GM20431 (cell line): ENCODE measurements at regions not wholly inside any gene's neighbourhood (a gene's known extent, or its start where the extent isn't known, plus 50 kb on each side); places are given as distances from the start of the nearest gene placed in this dataset.
"Not testable (repeated sequence)": the region's sequence is repeated elsewhere in the genome, so short reads cannot be mapped to it uniquely, and the experiment has no call there.

Experiments used
- in situ Hi-C: fragments of 300-500 bp; cut with MseI, MboI; formaldehyde crosslinking; loops from one replicate; pipeline ENCODE4 v1.15.0; 2020; ENCODE audit warnings: low sequenced_read_pairs; ENCODE audit not compliant: unreplicated experiment

GRCh38 chr1:38586993-38587646 lies 272.5 kb downstream of the RRAGC start:
- in situ Hi-C loops: no loop called here

GRCh38 chr1:38585971-38586370 lies 273.6 kb downstream of the RRAGC start:
- in situ Hi-C loops: no loop called here

- in situ Hi-C loops: no loop called here
Measured at GRCh38 chr1:38585460-38585859, 274.1 kb downstream of the RRAGC start.

GRCh38 chr1:38584448-38585355 lies 274.9 kb downstream of the RRAGC start:
- in situ Hi-C loops: no loop called here

- in situ Hi-C loops: not testable (repeated sequence)
Measured at GRCh38 chr1:38583287-38583686, 276.3 kb downstream of the RRAGC start.

GRCh38 chr1:38581396-38581795 lies 278.2 kb downstream of the RRAGC start:
- in situ Hi-C loops: no loop called here

GRCh38 chr1:38580594-38580993 lies 279.0 kb downstream of the RRAGC start:
- in situ Hi-C loops: no loop called here

- in situ Hi-C loops: no loop called here
Measured at GRCh38 chr1:38579056-38579455, 280.5 kb downstream of the RRAGC start.

GRCh38 chr1:38578271-38578951 lies 281.2 kb downstream of the RRAGC start:
- in situ Hi-C loops: no loop called here

GRCh38 chr1:38577937-38578270 lies 281.7 kb downstream of the RRAGC start:
- in situ Hi-C loops: no loop called here

GRCh38 chr1:38577385-38577784 lies 282.2 kb downstream of the RRAGC start:
- in situ Hi-C loops: no loop called here

GRCh38 chr1:38576241-38576640 lies 283.3 kb downstream of the RRAGC start:
- in situ Hi-C loops: no loop called here

- in situ Hi-C loops: no loop called here
Measured at GRCh38 chr1:38571726-38572125, 287.8 kb downstream of the RRAGC start.

GRCh38 chr1:38570657-38570975 lies 289.0 kb downstream of the RRAGC start:
- in situ Hi-C loops: no loop called here

GRCh38 chr1:38569932-38570656 lies 289.5 kb downstream of the RRAGC start:
- in situ Hi-C loops: no loop called here

GRCh38 chr1:38568061-38568857 lies 291.3 kb downstream of the RRAGC start:
- in situ Hi-C loops: no loop called here

GRCh38 chr1:38567401-38567800 lies 292.2 kb downstream of the RRAGC start:
- in situ Hi-C loops: no loop called here

GRCh38 chr1:38565020-38565491 lies 294.5 kb downstream of the RRAGC start:
- in situ Hi-C loops: no loop called here

- in situ Hi-C loops: no loop called here
Measured at GRCh38 chr1:38563942-38564735, 295.4 kb downstream of the RRAGC start.
